IMR-90 (cell line): ENCODE measurements at regions not wholly inside any gene's neighbourhood (a gene's known extent, or its start where the extent isn't known, plus 50 kb on each side); places are given as distances from the start of the nearest gene placed in this dataset.

Experiments
- ATAC-seq: fragments of 200-7000 bp; cut with Tn5 transposase; 2 replicates; pipeline ENCODE4 v1.9.1; 2020; ENCODE audit warnings: low read depth, mild to moderate bottlenecking, moderate library complexity
- BruUV-seq: library from RNA; stranded (reverse); fragments of 400-500 nt; replicated peaks from 2 replicates; lab custom pipeline; 2021; lab: Mats Ljungman, UMichigan
- CTCF ChIA-PET: fragments of 300-600 bp; formaldehyde crosslinking; extraction: SDS; loops from one replicate; lab custom pipeline; 2021; ENCODE audit warnings: antibody characterized with exemption; lab: Yijun Ruan, JAX
- POLR2A ChIA-PET: fragments of 300-600 bp; sonication (Branson Sonifier 250); formaldehyde crosslinking; loops from one replicate; lab custom pipeline; 2022; ENCODE audit warnings: antibody characterized with exemption; ENCODE audit not compliant: unreplicated experiment; lab: Charles Lee
- DNase-seq: peaks from one replicate; pipeline ENCODE4 v3.0.0; 2013
- H2AFZ ChIP-seq: replicated peaks from 2 replicates; pipeline ENCODE3; 2013; ENCODE audit warnings: low read length, mild to moderate bottlenecking; ENCODE audit not compliant: poor library complexity
- H2AK5ac ChIP-seq: 2 replicates; pipeline ENCODE4 v1.6.1; 2013; ENCODE audit warnings: low read depth, low read length, inconsistent platforms
- H2AK9ac ChIP-seq: replicated peaks from 2 replicates; pipeline ENCODE3; 2013; ENCODE audit warnings: mild to moderate bottlenecking, low read depth, low read length, moderate library complexity; ENCODE audit not compliant: poor library complexity
- H2BK120ac ChIP-seq: 2 replicates; pipeline ENCODE4 v1.6.1; 2013; ENCODE audit warnings: low read depth, low read length, inconsistent platforms
- H2BK15ac ChIP-seq: 3 replicates; pipeline ENCODE4 v1.6.1; 2013; ENCODE audit warnings: low read depth, low read length, inconsistent platforms
- H2BK20ac ChIP-seq: 2 replicates; pipeline ENCODE4 v1.6.1; 2013; ENCODE audit warnings: low read depth, mild to moderate bottlenecking, inconsistent platforms, low read length, moderate library complexity
- H2BK5ac ChIP-seq: 2 replicates; pipeline ENCODE4 v1.6.1; 2013; ENCODE audit warnings: mild to moderate bottlenecking, low read depth, low read length, inconsistent platforms; ENCODE audit not compliant: poor library complexity, severe bottlenecking
- H3K14ac ChIP-seq: replicated peaks from 2 replicates; pipeline ENCODE4 v1.6.1; 2013; ENCODE audit warnings: low read depth, low read length, inconsistent platforms
- H3K18ac ChIP-seq: 2 replicates; pipeline ENCODE4 v1.6.1; 2013; ENCODE audit warnings: low read depth, low read length, control low read depth
- H3K23ac ChIP-seq: 2 replicates; pipeline ENCODE4 v1.6.1; 2013; ENCODE audit warnings: low read depth, low read length, inconsistent platforms
- H3K27ac ChIP-seq: 2 replicates; pipeline ENCODE4 v1.5.1; 2013; ENCODE audit warnings: mild to moderate bottlenecking, control low read depth, low read length; ENCODE audit not compliant: insufficient read depth
- H3K27me3 ChIP-seq: 2 replicates; pipeline ENCODE4 v1.6.1; 2013; ENCODE audit warnings: low read length; ENCODE audit not compliant: control insufficient read depth, insufficient read depth
- H3K36me3 ChIP-seq: 2 replicates; pipeline ENCODE4 v1.6.1; 2013; ENCODE audit warnings: low read length, mixed read lengths; ENCODE audit not compliant: control insufficient read depth, insufficient read depth
- H3K4ac ChIP-seq: 2 replicates; pipeline ENCODE4 v1.6.1; 2013; ENCODE audit warnings: low read depth, low read length, inconsistent platforms
- H3K4me1 ChIP-seq: 2 replicates; pipeline ENCODE4 v1.6.1; 2013; ENCODE audit warnings: low read length, mixed read lengths; ENCODE audit not compliant: control insufficient read depth, insufficient read depth
- H3K4me2 ChIP-seq: 2 replicates; pipeline ENCODE4 v1.6.1; 2013; ENCODE audit warnings: low read depth, mild to moderate bottlenecking, control low read depth, low read length, moderate library complexity
- H3K4me3 ChIP-seq: 2 replicates; pipeline ENCODE4 v1.5.1; 2013; ENCODE audit warnings: low read depth, mild to moderate bottlenecking, control low read depth, low read length, moderate library complexity; ENCODE audit not compliant: insufficient read depth
- H3K56ac ChIP-seq: 2 replicates; pipeline ENCODE4 v1.6.1; 2013; ENCODE audit warnings: low read length, inconsistent platforms; ENCODE audit not compliant: insufficient read depth; ENCODE audit errors: extremely low read depth
- H3K79me1 ChIP-seq, 2 experiments: 2 replicates each; pipeline ENCODE4 v1.6.1; 2013; ENCODE audit warnings: low read length in 2 of 2, inconsistent platforms in 1 of 2, low read depth in 1 of 2
- H3K9ac ChIP-seq: 2 replicates; pipeline ENCODE4 v1.6.1; 2013; ENCODE audit warnings: low read depth, low read length, control low read depth
- H3K9me1 ChIP-seq: 2 replicates; pipeline ENCODE4 v1.6.1; 2013; ENCODE audit warnings: low read length, inconsistent platforms; ENCODE audit not compliant: insufficient read depth
- H3K9me3 ChIP-seq: 2 replicates; pipeline ENCODE4 v1.6.1; 2013; ENCODE audit warnings: low read length; ENCODE audit not compliant: control insufficient read depth, insufficient read depth
- H4K20me1 ChIP-seq: 2 replicates; pipeline ENCODE4 v1.6.1; 2013; ENCODE audit warnings: low read length, inconsistent platforms; ENCODE audit not compliant: insufficient read depth
- H4K5ac ChIP-seq: 2 replicates; pipeline ENCODE4 v1.6.1; 2013; ENCODE audit warnings: mild to moderate bottlenecking, low read depth, low read length, control low read depth
- H4K8ac ChIP-seq, 2 experiments: 2 replicates each; pipeline ENCODE4 v1.6.1; 2013; ENCODE audit warnings: low read depth in 2 of 2, low read length in 2 of 2, control low read depth in 1 of 2, inconsistent platforms in 1 of 2
- H4K91ac ChIP-seq: 2 replicates; pipeline ENCODE4 v1.6.1; 2013; ENCODE audit warnings: low read depth, low read length, inconsistent platforms; ENCODE audit not compliant: insufficient read depth
- MAFK ChIP-seq: IDR thresholded peaks from 2 replicates; pipeline ENCODE4 v1.6.1; 2012; ENCODE audit warnings: low read depth, low read length, improper control_type of control experiment
- MAZ ChIP-seq: IDR thresholded peaks from 2 replicates; pipeline ENCODE4 v1.6.1; 2012; ENCODE audit warnings: low read depth, mild to moderate bottlenecking, low read length, improper control_type of control experiment, moderate library complexity, borderline replicate concordance
- MXI1 ChIP-seq: IDR thresholded peaks from 2 replicates; pipeline ENCODE4 v1.6.1; 2012; ENCODE audit warnings: low read depth, mild to moderate bottlenecking, low read length, moderate library complexity, borderline replicate concordance
- POLR2A ChIP-seq: IDR thresholded peaks from 2 replicates; pipeline ENCODE4 v1.6.1; 2012; ENCODE audit warnings: mild to moderate bottlenecking, low read depth, low read length
- RFX5 ChIP-seq: IDR thresholded peaks from 2 replicates; pipeline ENCODE4 v1.8.0; 2012; ENCODE audit warnings: low read depth, mild to moderate bottlenecking, low read length, moderate library complexity
- WGBS, 2 experiments: methylation state at CpG; one replicate each; pipeline versions ENCODE4 v1.1.5 to v1.1.7; 2013; ENCODE audit warnings: missing lambda C conversion rate in 2 of 2; ENCODE audit not compliant: insufficient read length in 1 of 2; ENCODE audit errors: extremely low coverage in 2 of 2; 5-methylcytosine and 5-hydroxymethylcytosine counted together
- dilution Hi-C: fragments of 300-500 bp; cut with HindIII; formaldehyde crosslinking; loops from one replicate; pipeline ENCODE4 v1.14.3; 2018; ENCODE audit warnings: low sequenced_read_pairs; ENCODE audit not compliant: unreplicated experiment
- in situ Hi-C: fragments of 300-500 bp; cut with MboI; formaldehyde crosslinking; loops from 3 replicates; pipeline ENCODE4 v1.14.3; 2019; ENCODE audit warnings: low sequenced_read_pairs, inconsistent platforms, mixed read lengths
- intact Hi-C: fragments of 100-400 bp; cut with micrococcal nuclease; formaldehyde crosslinking; loops from 2 replicates; pipeline ENCODE4 v1.10.0; 2022

DNA sequence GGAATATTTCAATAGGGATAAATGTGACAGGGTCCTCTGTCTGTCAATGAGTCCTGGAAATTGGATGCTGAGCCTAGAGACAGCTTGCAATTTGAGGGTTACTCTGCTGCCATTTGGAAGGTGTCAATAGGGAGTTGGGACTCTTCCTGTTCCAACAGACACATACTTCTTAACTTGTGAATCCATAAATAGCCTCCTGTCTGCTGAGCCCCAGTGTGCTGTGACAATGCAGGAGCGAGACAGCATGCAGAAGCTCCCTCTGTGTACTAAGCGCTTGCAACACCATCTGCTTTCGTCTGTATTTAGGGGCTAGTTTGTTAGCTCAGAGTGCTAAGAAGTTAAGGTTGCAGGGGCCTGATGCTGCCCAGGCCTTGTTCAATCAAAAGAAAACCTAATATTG is 58.5 kb upstream of the GPR12 start:
- Histone ChIP-seq H3K4me1 (no peaks in the 10 kb centered on the region), H3K9ac (no peak overlapping the region), H3K4ac (no peak overlapping the region), H3K36me3 (no peaks in the 10 kb centered on the region), H3K18ac (no peak overlapping the region), H2AFZ (no peak overlapping the region), H3K9me3 (no peaks in the 10 kb centered on the region), H2BK20ac (no peak overlapping the region), H4K8ac (no peak overlapping the region), H4K20me1 (no peaks in the 10 kb centered on the region), H3K9me1 (no peaks in the 10 kb centered on the region), H3K27me3 (peaks cover 2% of the 10 kb centered on the region; the same call in 1 of the 2 replicates), H2BK5ac (no peak overlapping the region), H4K91ac (no peak overlapping the region), H2BK120ac (no peak overlapping the region), H2AK9ac (no peak overlapping the region), H3K23ac (no peak overlapping the region), H3K56ac (no peak overlapping the region), H2AK5ac (no peak overlapping the region), H2BK15ac (no peak overlapping the region), H3K79me1 (no peaks in the 10 kb centered on the region), H3K4me2 (no peak overlapping the region), H4K5ac (no peak overlapping the region), H3K4me3 (no peak overlapping the region), H3K14ac (no peak overlapping the region), H3K27ac (no peak overlapping the region)
- dilution Hi-C loops (no loop called here), in situ Hi-C loops (no loop called here), intact Hi-C loops (no loop called here)
- CTCF ChIA-PET, result no interaction called here
- WGBS, 2 experiments, result no CpG with 5 or more reads among the region's 3 CpGs
- no peak for ATAC-seq
- TF ChIP-seq MXI1 (no peak), MAFK (no peak), RFX5 (no peak), POLR2A (no peak), MAZ (no peak)
- no TSS peak for BruUV-seq
- DNase-seq, result no peak
- POLR2A ChIA-PET, result no interaction called here
